ENCODE measurements at regions not wholly inside any gene's neighbourhood (a gene's known extent, or its start where the extent isn't known, plus 50 kb on each side); places are given as distances from the start of the nearest gene placed in this dataset.

DNA sequence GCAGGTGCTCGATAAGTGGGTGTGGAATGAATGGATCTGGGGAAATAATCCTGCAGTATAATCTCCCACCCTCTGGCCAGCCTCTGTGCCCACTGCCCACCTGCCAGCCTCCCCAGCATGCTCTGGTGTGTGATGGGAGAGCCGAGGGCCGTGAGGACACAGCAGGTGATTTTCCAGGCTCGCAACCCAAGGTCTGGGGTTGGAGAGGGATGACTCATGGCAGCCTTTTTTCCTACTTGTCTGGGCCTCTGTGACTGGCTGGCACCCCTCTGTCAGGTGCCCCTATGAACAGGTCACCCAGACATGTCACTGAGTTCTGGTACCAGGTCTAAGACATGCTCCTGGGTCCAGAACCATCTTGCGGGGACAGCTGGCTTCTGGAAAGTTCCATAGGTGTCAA lies 385.7 kb upstream of the TNRC6C start:
- DNase-seq = no peak

DNA sequence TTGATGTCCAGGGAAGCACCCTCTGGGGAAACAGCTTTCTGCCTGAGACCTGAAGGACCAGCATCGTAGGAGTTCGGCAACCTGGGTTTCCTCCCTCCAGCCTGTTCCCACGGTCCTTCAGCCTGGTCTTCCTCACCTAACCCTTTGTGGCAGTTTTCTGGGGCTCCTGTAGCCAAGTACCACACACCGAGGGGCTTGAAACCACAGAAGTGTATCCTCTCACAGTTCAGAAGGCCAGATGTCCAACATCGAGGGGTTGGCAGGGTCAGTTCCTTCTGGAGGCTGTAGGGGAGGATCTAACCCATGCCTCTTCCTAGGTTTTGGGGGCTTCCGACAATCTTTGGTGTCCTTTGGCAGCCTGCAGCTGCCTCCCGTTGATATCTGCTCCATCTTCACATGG lies 381.0 kb upstream of the TNRC6C start:
- DNase-seq = no peak

DNA sequence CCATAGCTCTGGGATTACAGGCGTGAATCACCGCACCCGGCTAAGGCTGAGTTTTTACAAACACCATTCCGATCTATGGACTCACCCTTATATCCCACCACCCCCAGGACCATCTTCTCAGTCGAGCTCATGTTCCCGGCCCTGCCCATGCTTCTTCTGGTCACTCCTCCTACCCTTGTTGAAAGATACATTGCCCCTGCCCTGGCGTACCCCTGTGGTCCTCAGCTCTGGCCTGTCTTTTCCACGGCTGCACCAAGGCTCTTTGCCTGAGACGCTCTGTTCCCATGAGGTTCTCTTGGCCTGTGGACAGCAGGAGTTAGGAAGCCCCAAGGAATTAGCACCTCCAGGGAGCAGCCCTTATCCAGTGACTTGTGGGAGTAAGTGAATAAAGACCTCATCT lies 379.4 kb upstream of the TNRC6C start:
- no peak for DNase-seq

DNA sequence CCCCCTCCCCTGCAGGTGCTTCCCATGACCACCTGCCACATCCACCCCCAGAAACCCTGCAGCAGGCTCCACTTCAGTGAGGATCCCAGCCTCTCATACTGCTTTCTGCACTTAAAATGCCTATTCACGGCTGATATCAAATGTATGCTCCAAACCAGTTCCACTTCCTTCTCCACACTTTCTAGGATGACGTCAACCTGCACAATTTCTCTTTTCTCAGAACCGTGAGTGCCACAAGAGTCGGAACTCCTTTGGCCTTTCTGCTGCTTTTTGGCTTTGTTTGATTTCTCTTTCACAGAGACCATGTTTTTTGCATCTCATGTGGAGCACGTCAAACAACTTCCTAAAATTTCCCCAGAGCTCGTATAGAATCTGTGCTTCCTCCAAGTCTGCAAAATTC lies 378.8 kb upstream of the TNRC6C start:
- no peak for DNase-seq

DNA sequence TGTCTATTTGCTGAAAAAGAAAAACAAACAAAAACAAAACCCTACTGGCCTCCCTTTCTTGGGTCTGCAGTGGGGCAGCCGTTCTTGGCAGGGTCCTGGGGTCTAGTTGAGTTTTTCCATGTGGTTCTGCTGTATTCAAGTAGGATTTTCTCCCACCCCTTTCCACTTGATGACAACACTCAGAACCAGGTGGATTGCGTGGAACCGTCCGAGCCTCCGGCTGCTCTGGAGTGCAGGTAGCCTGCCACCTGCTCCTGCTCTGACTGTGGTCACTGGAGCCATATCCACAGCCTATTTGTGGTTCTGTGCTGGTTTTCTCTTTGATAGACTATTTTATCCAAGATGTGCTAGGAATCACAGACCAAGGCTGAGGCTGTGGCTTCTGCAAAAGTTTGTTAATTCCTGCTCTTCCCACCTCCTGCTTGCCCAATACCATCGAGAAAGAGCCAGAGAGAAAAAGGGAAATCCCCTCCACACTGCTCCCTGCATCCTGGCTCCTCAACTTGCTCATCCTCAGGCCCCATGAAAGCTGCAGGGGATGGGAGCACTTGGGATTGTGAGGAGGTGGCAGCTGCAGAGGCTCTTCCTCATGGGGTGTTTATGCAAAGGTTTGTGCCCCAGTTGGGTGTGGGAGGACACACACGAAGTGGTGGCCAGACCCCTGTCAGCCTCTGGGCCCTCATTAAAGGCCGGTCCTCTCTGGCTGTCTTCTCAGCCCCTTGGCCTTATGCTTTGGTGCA lies 377.8 kb upstream of the TNRC6C start:
- no peak for DNase-seq

DNA sequence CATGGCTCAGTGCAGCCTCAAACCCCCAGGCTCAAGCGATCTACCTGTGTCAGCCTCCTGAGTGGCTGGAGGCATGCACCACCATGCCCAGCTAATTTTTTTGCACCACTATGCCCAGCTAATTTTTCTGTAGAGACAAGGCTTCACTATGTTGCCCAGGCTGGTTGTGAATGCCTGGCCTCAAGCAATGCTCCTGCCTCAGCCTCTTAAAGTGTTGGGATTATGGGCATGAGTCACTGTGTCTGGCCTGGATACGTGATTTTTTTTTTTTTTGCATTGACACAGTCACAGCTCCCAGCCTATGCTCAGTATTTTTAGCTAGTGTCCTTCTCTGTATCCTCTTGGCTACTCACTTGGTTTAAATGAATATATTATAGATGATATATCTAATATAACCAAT lies 377.0 kb upstream of the TNRC6C start:
- DNase-seq = no peak

DNA sequence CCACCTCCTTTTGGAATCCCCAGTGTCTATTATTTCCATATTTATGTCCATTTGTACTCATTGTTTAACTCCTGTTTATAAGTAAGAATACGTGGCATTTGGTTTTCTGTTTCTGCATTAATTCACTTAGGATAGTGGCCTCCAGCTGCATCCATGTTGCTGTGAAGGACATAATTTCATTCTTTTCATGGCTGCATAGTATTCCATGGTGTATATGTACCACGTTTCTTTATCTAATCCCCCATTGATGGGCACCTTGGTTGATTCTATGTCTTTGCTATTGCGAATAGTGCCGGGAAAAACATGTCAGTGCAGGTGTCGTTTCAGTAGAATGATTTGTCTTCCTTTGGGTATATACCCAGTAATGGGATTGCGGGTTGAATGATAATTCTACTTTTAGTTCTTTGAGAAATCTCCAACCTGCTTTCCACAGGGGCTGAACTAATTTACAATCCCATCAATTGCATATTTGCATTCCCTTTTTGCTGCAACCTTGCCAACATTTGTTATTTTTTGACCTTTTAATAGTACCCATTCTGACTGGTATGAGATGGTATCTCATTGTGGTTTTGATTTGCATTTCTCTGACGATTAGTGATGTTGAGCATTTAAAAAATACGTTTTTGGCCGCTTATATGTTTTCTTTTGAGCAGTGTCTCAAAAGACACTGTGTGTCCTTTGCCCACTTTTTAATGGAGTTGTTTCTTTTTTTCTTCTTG lies 373.2 kb upstream of the TNRC6C start:
- no peak for DNase-seq

DNA sequence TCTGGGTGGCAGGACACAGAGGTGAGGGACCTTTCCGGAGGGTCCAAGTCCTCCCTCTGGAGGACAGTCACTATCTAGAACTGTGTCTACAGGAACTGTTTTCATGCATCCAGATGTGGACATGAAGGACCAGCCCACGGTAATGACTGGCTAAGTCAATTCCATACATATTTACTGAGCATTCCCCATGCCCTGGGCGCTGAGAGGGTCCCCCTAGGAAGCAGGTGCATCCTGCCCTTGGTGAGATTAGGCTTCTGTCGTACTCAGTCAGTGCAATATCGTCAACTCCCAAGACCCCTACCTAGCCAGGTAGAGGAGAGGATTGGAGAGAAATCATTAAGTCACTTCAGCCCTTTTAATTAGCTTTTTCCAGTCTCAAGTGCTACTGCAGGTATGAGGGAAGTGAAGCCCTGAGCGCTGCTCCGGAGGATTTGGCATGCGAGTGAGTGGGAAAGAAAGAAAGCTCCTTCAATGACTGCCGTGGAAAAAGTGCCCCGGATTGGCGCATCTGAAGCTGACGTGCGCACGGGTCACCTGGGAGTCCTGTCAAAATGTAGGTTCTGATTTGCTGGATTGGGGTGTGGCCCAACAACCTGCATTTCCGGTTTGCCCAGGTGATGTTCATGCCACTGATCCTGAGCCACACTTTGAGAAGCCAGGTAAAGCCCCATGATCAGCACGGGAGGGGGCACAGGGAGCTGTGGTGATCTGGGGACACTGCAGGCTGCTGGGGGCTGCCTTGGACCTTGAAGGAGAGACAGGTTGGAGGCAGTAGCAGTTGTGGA lies 367.4 kb upstream of the TNRC6C start:
- DNase-seq = no peak

DNA sequence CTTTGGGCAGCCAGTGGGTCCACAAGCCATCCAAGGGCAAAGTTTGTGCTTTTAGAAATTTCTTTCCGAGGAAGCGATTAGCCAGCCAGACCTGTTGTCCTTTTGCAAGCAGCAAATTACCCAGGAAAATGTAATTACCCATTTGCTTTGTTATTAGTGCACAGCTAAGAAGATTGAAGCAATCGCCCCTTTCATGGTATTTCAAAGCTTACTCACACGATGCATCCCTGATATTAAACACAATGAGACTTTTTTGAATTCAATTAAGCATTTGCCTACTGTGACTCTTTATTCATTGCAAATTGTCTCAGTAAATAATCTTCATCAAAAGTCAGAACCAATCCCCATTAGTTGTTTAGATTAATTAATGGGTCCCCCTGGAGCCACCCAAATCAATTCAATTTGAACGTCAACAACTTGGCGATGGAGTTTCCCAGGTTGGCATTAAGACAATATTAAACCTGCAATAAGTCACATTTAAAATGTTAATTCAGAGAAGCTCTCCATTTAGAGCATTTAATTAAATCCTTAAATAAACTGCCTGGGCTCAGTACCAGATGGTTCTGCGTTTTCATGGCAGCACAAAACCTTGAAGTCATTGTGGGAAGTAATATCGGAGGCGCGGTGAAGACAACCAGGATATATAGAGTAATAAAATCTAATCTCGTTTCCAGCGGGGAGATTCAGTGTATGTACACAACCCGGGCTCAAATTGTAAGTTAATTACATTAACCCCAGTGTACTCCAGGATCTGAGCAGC lies 366.2 kb upstream of the TNRC6C start:
- DNase-seq = no peak

DNA sequence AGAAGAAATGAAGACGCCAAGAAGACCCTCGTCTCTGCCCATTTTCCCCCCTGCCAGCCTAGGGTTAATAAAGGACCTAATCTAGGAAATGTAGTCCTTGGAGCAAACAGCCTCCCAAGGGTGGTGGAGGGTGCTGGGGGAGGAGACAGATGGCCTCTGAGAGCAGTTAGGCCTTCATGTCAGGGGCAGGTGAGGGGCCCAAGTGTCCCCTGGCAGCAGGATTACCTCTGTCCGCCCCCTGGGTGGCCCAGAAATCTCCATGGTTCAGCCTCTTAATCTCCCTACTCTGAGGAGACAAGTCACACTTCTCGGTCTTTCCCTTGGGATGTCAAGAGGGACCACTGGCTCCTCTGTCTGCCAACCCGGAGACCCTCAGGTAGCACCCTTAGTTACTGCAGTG lies 365.4 kb upstream of the TNRC6C start:
- no peak for DNase-seq

DNA sequence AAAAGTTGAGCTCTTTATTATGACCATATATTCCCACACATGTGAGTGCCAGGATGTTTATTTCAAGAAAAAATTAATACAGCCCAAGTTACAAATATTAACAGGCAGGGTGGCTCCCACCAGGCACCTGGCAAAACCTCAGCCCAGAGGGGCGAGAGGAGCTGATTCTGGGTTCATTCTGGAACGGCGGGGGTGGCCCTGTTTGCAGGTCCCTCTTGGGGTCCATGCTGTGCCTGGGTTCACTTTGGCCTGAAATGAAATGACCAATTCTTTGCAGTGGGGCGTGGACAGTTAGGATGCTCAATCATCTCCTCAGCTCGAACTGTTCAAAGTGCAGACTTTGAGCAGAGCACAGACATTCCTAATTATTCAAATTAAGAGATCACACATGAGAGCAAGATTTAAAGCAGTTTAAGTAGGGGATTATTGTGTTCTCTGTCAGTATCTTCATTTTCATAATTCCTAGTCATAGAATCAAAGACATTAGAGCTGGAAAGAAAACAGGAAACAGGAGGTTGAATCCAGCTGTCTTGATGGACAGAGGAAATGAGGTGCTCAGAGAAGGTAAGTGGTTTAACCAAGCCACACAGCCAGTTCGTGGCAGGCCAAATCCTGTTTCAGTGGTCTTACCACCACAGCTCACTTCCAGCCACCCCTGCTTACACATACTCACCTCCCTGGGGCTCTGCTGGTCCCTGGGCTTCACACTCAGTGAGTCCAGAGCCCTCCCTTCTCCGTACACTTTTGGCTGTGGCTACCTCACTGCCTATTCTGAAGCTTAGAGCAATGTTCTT lies 363.9 kb upstream of the TNRC6C start:
- DNase-seq = no peak

DNA sequence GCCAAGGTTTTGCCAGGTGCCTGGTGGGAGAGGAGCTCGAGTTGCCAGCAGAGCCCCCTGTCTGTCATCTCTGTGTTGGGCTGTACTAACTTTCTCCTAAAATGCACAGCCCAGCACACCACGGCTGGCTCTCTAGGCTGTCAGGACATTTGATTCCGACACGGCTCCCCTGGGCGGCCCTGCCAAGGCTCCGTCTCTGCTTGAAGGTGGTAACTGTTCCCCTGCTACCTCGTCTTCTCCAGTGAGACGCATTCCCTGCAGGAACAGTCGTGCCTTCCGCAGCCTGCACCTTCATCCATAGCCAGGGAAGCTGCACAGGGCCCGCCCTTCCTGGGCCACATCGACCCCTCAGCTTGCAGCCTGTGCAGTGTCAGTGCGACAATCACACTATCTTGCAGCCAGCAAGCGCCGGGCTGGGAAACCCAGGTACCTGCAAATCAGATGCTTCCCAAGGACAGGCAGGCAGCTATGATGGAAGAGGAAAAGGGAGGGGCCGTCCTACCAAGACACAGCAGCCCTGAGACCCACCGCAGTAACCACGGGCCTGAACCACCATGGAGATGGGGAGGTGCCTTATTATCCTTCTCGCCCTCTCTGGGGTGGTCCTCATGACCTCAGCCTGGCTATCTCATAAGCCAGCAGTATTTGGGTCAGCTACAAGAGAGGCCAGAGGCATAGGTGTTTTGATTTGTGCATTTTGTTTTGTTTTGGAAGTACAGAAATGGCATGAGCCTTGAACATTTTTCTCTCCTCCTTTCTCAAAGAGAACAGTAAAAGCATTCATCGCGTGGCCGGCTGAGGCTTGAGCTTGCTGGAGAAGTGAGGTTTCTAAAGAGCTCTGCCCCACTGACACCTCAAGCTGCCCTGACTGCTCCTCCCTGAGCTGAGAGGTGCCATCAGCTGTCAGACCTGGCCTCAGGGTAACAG lies 361.7 kb upstream of the TNRC6C start:
- DNase-seq = no peak

DNA sequence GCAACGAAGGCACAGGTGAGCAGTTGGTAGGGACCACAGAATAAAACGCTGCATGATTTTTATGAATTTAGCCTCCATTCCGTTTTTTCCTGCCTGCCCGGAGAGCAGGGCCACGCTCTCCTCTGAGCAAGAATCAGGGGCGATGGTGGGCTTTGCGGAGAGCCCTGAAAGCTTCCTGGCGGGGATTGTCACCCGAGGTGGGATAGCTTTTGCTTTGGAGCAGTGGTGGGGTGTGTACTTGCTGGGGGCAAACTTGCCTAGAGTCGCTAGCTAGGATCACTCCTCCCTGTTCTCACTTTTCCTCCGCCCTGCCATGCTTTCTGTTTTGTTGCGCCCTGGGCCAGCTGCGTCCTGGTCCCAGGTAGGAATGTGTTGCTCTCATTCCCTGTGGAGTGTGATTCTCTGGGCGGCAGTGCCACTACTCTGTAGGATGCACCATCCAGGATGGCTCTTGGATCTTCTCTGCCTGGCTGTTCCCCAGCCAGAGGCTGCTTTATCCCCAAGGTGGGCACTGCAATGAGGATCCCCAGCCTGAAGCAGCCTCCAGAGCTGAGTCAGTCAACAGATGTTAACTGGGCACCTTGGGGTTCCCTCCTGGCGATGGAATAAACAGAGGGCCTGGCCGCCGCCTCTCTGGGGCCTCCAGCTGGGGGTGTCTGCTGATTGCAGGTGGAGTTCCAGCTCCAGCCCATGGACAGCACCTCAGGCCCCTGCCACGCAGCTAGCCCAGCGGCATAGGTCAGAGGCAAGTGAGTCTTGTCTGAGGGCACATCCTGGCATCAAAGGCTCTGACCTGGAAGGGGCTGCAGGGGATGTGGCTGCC lies 360.9 kb upstream of the TNRC6C start:
- DNase-seq = no peak

DNA sequence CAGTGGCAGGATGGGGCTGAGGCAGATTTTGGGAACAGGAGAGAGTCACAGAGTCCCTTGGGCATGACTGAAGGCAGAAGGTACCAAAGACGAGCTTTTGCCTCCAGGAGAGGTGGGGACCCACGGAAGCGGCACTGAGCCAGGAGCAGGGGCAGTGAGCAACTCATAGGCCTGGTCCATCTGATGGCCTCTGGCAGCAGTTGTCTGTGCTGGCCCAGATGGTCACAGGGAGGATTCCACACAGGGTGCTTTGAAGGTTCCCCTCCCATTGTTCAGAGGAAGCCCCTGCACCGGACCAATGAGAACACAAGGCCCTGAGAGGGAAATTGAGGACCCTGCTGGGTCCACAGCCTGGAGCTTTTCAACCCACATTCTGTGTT lies 360.3 kb upstream of the TNRC6C start:
- DNase-seq = no peak

DNA sequence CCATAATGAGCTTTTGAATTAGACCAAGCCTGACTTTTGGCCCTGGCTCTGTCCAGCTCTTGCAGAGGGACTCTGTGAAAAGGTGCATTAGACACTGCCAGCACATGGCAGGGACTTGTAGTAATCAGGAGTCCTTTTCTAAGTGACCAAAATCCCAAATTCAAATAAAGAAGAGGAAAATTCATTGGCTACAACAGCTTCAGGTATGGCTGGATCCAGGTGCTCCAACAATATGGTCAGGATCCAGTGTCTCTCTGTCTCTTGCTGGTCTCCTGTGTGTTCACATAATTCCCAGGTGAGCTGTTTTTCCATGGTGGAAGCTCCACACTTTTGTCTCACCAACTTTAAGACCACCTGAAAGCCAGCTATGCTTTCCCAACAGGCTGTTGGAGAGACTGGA lies 358.8 kb upstream of the TNRC6C start:
- no peak for DNase-seq

DNA sequence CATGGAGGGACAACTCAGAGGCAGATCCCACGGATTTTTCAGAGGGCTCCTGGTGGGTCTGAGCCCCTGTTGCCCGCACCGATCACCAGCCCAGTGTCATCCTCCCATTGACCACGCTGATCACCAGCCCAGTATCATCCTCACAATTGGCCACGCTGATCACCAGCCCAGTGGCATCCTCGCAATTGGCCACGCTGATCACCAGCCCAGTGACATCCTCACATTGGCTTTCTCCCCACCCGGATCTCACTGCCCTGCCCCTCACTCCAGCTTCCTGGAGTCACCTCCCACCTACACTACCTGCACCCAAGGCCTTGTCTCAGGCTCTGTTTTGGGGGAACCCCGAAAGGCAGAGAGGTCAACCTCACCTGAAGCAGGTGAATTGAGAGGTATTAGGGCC lies 358.2 kb upstream of the TNRC6C start:
- DNase-seq = no peak

DNA sequence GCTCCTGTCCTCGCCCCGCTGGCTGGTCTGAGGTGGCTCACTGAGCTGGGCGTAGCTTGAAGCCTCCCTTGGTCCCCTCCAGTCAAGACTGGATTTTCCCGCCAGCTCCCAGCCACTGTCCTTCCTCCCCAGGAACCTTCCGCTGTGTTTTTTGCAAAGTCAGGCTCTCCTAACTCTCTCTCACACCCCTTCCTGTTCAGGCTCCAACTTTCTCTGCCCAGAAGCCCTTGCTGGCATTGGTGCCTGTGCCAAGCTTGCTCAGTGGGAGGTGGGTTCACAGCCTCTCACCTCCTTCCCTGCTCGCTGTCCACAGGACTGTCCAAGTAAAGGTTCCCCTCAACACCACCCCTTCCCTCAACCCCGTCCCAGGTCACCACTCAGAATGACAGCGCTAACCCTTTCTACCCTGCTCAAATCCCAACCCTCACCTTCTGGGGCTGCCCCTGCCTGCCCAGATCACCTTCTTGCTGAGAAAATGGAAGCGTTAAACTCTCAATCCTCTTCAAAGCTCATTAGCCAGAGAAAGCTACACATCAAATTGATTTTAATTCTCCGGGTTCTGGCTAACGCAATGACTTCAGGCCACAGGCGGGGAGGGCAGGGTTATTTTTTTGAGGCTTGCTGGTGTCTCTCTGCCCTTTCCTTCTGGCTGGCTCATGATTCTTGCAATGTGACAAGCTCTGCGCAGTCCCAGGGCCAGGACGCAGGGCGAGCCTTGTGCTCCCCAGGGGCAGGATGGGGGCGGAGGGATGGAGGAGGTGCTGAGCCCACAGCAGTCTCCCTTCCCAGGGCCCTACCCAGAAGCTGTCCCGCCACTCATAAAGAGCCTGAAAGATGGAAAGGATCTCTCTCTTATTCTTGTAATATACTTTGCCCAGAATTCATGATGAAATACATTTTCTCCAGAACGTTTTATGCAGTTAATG lies 357.2 kb upstream of the TNRC6C start:
- DNase-seq = no peak

DNA sequence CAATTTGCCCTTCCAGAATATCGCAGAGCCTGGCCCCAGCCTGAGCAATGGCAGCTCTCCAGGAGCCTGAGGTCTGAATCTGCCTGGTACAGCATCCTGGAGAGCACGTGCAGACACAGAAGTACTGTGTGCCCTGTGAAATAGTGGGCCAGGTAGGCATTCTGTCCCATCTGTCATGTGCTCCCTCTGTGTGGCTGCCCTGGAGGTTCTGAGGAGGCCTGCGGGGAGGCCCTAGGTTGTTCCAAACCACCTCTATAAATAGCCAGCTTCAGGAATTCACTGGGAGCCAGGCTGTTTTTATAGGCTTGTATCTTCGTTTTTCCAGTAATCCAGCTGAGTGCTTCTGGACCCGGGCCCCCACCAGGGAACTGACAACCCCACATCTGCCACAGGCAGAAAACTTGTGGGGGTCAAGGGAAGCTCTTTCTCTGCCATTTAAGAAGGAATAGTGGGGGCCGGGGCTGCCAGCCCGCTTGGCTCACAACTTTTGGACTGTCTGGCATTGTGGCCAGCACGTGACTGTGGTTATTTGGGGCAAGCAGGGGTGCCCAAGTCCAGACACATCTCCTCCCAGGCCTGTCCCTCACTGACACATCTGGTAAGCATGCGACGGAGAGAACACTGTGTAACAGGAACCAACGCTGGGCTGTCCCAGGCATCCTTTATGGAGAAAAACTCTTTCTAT lies 356.3 kb upstream of the TNRC6C start:
- peak; percentile 51 for DNase-seq
